CD4-positive, alpha-beta memory T cell (primary cell): ENCODE measurements at regions not wholly inside any gene's neighbourhood (a gene's known extent, or its start where the extent isn't known, plus 50 kb on each side); places are given as distances from the start of the nearest gene placed in this dataset.

Source experiments
- CTCF ChIA-PET: fragments of 350-600 bp; sonication (Branson Sonifier 250); formaldehyde crosslinking; loops from one replicate; lab custom pipeline; 2021; ENCODE audit warnings: inconsistent platforms; ENCODE audit not compliant: partially characterized antibody; lab: Charles Lee
- POLR2A ChIA-PET: fragments of 350-600 bp; sonication (Branson Sonifier 250); formaldehyde crosslinking; loops from one replicate; lab custom pipeline; 2021; ENCODE audit not compliant: partially characterized antibody; lab: Charles Lee
- DNase-seq, 5 donors: peaks; one replicate each; pipeline versions ENCODE4 v3.0.0 to v3.0.0-alpha.2; 2020 to 2022; ENCODE audit warnings: mixed read lengths in 1 of 5
- H3K27ac ChIP-seq: one replicate; pipeline ENCODE4 v1.7.0; 2013; ENCODE audit warnings: low read depth, low read length
- H3K27me3 ChIP-seq: 2 replicates; pipeline ENCODE4 v1.7.0; 2013; ENCODE audit warnings: mild to moderate bottlenecking, low read length, moderate library complexity; ENCODE audit not compliant: insufficient read depth
- H3K36me3 ChIP-seq: 2 replicates; pipeline ENCODE4 v1.7.0; 2013; ENCODE audit warnings: mild to moderate bottlenecking, low read length, moderate library complexity; ENCODE audit not compliant: insufficient read depth
- H3K4me1 ChIP-seq: 2 replicates; pipeline ENCODE4 v1.7.0; 2013; ENCODE audit warnings: mild to moderate bottlenecking, low read length, moderate library complexity; ENCODE audit not compliant: insufficient read depth
- H3K4me3 ChIP-seq, 2 donors: one replicate each; pipeline ENCODE4 v1.7.0; 2013; ENCODE audit warnings: low read length in 2 of 2, mild to moderate bottlenecking in 1 of 2
- H3K9me3 ChIP-seq, 2 donors: one replicate each; pipeline ENCODE4 v1.7.0; 2013; ENCODE audit warnings: low read length in 2 of 2, control low read depth in 1 of 2; ENCODE audit not compliant: control insufficient read depth in 1 of 2
- H3K27ac Mint-ChIP-seq, 7 donors: one replicate each; pipeline ENCODE4 v1.8.0; 2020 to 2021; ENCODE audit warnings: mixed read lengths in 7 of 7, mild to moderate bottlenecking in 6 of 7, inconsistent platforms in 3 of 7, moderate library complexity in 3 of 7
- H3K27me3 Mint-ChIP-seq, 2 donors: one replicate each; pipeline ENCODE4 v1.8.0; 2020 to 2021; ENCODE audit warnings: mixed read lengths in 2 of 2
- H3K36me3 Mint-ChIP-seq, 2 donors: one replicate each; pipeline ENCODE4 v1.8.0; 2020 to 2021; ENCODE audit warnings: mixed read lengths in 2 of 2, inconsistent platforms in 1 of 2, mild to moderate bottlenecking in 1 of 2
- H3K4me1 Mint-ChIP-seq, 4 donors: one replicate each; pipeline ENCODE4 v1.8.0; 2020 to 2021; ENCODE audit warnings: mixed read lengths in 4 of 4, mild to moderate bottlenecking in 1 of 4
- H3K4me3 Mint-ChIP-seq, 8 donors: one replicate each; pipeline ENCODE4 v1.8.0; 2020 to 2021; ENCODE audit warnings: mixed read lengths in 8 of 8, mild to moderate bottlenecking in 7 of 8, moderate library complexity in 6 of 8, inconsistent platforms in 3 of 8
- H3K9me3 Mint-ChIP-seq, 8 donors: one replicate each; pipeline ENCODE4 v1.8.0; 2020 to 2021; ENCODE audit warnings: mixed read lengths in 8 of 8, mild to moderate bottlenecking in 5 of 8, inconsistent platforms in 3 of 8, moderate library complexity in 1 of 8
- intact Hi-C: fragments of 100-400 bp; cut with micrococcal nuclease; formaldehyde crosslinking; loops from one replicate; pipeline ENCODE4 v1.15.1; 2023

DNA sequence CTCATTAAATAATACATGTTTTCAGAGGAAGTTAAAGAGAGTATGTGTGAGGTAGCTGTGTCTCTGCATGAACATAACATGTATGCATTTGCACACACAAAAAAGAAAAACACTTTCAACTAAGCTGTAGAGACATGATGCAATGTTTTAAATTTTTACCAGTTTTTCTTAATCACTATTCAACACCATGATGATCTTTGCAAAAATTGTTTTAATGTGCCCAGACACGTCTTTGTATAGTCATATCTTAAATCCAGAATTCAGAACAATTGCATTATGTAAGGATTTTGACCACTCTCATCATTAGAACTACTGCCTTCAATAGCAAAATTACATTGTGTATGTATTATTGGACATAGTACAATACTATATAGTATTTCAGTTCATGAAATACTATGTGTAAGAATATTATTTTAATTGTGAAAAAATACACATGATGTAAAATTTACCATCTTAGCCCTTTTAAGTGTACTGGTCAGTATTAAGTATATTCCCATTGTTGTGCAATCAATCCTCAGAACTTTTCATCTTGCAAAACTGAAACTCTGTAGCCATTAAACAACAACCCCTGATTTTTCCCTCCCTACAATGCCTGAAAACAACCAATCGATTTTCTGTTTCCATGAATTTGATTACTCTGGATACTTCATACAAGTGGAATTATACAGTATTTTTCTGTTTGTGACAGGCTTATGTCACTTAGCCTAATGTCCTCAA is 104.5 kb upstream of the ACVR2A start:
- ChIA-PET CTCF (interaction anchor here (1.4 kb wide), 1 partner anchor 8 kb away, joined by 3 read pairs; no protein-coding TSS in a partner anchor), POLR2A (no interaction called here)
- H3K27ac Mint-ChIP-seq = no peak overlapping the region
- H3K36me3 Mint-ChIP-seq = no peaks in the 10 kb centered on the region
- no peak overlapping the region for H3K27ac ChIP-seq
- H3K27me3 Mint-ChIP-seq = no peaks in the 10 kb centered on the region
- H3K4me3 ChIP-seq = no peak overlapping the region
- H3K27me3 ChIP-seq = no peaks in the 10 kb centered on the region
- DNase-seq = no peak
- no peak overlapping the region for H3K4me3 Mint-ChIP-seq
- peaks cover 0 to 4% (median 0%) of the 10 kb centered on the region in 4 donors for H3K4me1 Mint-ChIP-seq
- no peaks in the 10 kb centered on the region for H3K9me3 ChIP-seq
- intact Hi-C loops = no loop called here
- H3K4me1 ChIP-seq = no peaks in the 10 kb centered on the region
- H3K9me3 Mint-ChIP-seq = peaks cover 0 to 7% (median 0%) of the 10 kb centered on the region in 8 donors
- no peaks in the 10 kb centered on the region for H3K36me3 ChIP-seq

DNA sequence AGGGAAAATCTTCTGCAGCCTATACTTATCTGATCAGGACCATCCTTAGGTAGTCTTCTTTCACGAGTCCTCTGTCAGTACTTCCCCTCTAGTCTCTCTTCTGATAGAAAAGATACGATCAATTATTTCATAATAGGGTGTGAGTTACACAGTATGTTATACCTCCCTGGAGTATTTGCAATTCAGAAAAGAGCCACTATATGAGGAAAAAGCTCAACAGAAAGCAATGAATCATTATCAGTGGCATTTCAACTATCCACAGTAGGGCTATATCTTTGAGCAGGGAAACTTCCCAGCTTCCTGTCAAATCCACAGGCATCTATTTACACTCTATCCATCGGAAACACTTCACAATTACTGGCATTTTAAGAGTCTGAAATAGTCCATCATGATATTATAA is 105.3 kb upstream of the ACVR2A start:
- DNase-seq = no peak
- Histone ChIP-seq H3K4me3 (no peak overlapping the region), H3K36me3 (no peaks in the 10 kb centered on the region), H3K27ac (no peak overlapping the region), H3K4me1 (no peaks in the 10 kb centered on the region), H3K27me3 (no peaks in the 10 kb centered on the region), H3K9me3 (no peaks in the 10 kb centered on the region)
- POLR2A ChIA-PET = no interaction called here
- intact Hi-C loops = no loop called here
- H3K27ac Mint-ChIP-seq = no peak overlapping the region
- no peaks in the 10 kb centered on the region for H3K27me3 Mint-ChIP-seq
- no peak overlapping the region for H3K4me3 Mint-ChIP-seq
- CTCF ChIA-PET = interaction anchor here (1.4 kb wide), 1 partner anchor 9 kb away, joined by 3 read pairs; no protein-coding TSS in a partner anchor
- peaks cover 0 to 4% (median 0%) of the 10 kb centered on the region in 4 donors for H3K4me1 Mint-ChIP-seq
- H3K36me3 Mint-ChIP-seq = no peaks in the 10 kb centered on the region
- H3K9me3 Mint-ChIP-seq = peaks cover 0 to 7% (median 3%) of the 10 kb centered on the region in 8 donors

DNA sequence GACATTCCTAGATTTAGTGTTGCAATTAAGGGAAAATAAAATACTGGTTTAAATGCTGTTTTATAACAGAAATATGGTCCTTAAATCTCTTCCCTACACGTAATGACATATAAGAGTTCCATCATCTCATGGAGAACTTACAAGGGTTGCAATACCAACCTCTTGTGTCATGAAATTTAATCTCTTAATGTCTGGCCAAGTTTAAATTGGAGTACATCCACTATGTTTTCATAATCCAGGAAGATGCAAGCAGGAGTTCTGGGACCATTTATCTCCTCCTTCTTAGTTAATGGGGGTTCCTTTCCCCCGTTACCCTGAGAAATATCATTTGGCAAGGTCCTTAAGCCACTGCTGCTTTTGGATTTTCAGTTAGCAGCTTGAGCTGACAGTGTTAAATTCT is 126.0 kb upstream of the ACVR2A start:
- H3K27ac ChIP-seq = no peak overlapping the region

DNA sequence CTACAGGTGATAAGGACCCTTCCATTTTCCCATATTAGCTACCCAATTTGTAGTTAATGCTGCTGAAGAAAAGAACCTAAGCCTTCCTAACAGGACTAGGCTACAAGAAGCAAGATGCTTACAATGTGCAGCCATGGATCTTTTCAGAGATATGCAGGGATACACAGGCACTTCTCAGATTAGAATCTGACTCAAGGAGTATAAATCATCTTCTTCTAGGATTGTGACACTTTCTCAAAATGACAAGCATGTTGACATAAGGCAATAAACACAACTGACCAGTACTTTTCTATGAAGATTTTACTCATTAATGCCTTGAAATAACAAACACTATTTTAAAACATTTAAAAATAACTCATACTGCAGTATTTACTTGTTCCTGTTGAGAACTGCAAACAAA is 127.9 kb upstream of the ACVR2A start:
- Mint-ChIP-seq H3K36me3 (peaks cover 4 to 13% of the 10 kb centered on the region in 2 donors), H3K27me3 (no peaks in the 10 kb centered on the region), H3K4me1 (peaks cover 0 to 4% (median 0%) of the 10 kb centered on the region in 4 donors), H3K9me3 (peaks cover 4 to 17% (median 15%) of the 10 kb centered on the region in 8 donors), H3K27ac (no peak overlapping the region), H3K4me3 (no peak overlapping the region)
- no peaks in the 10 kb centered on the region for H3K4me1 ChIP-seq
- no peaks in the 10 kb centered on the region for H3K9me3 ChIP-seq
- intact Hi-C loops = no loop called here
- H3K27me3 ChIP-seq = no peaks in the 10 kb centered on the region
- ChIA-PET POLR2A (no interaction called here), CTCF (no interaction called here)
- H3K4me3 ChIP-seq = no peak overlapping the region
- no peak overlapping the region for H3K27ac ChIP-seq
- no peak for DNase-seq
- no peaks in the 10 kb centered on the region for H3K36me3 ChIP-seq

More for the DNA sequence above, 126.0 kb upstream of the ACVR2A start:
- ChIA-PET CTCF (no interaction called here), POLR2A (no interaction called here)
- H3K9me3 Mint-ChIP-seq = peaks cover 0 to 2% (median 0%) of the 10 kb centered on the region in 8 donors
- peaks cover 0 to 4% (median 0%) of the 10 kb centered on the region in 4 donors for H3K4me1 Mint-ChIP-seq
- Histone ChIP-seq H3K36me3 (no peaks in the 10 kb centered on the region), H3K4me1 (no peaks in the 10 kb centered on the region), H3K9me3 (no peaks in the 10 kb centered on the region), H3K4me3 (no peak overlapping the region), H3K27me3 (no peaks in the 10 kb centered on the region)
- H3K27ac Mint-ChIP-seq = no peak overlapping the region
- intact Hi-C loops = no loop called here
- no peak overlapping the region for H3K4me3 Mint-ChIP-seq
- DNase-seq = no peak
- H3K36me3 Mint-ChIP-seq = no peaks in the 10 kb centered on the region
- H3K27me3 Mint-ChIP-seq = no peaks in the 10 kb centered on the region

DNA sequence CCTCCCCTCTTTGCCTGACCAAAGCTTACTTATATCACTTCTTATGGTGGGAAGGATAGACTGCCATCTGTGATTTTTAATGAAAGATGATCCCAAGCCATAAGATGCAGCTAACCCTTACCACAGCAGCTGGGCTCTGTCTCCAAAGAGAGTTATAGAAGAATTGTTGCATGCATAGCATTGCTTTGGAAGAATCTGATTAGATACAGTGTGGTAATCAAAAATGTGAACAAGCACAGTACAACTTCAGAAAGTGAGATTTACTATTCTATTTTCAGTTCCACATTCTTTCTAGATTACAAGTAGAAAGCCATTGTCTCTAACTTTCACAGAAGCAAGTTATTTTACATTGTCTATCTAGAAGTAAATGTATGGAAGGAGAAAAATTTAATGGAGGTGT is 129.0 kb upstream of the ACVR2A start:
- intact Hi-C loops = no loop called here
- Mint-ChIP-seq H3K4me1 (peaks cover 0 to 4% (median under 1%) of the 10 kb centered on the region in 4 donors), H3K36me3 (peaks cover 6 to 13% of the 10 kb centered on the region in 2 donors), H3K27me3 (no peaks in the 10 kb centered on the region), H3K4me3 (no peak overlapping the region), H3K9me3 (peaks cover 4 to 28% (median 23%) of the 10 kb centered on the region in 8 donors), H3K27ac (no peak overlapping the region)
- CTCF ChIA-PET = no interaction called here
- Histone ChIP-seq H3K9me3 (no peaks in the 10 kb centered on the region), H3K27ac (no peak overlapping the region), H3K27me3 (no peaks in the 10 kb centered on the region), H3K4me1 (no peaks in the 10 kb centered on the region), H3K4me3 (no peak overlapping the region), H3K36me3 (no peaks in the 10 kb centered on the region)
- POLR2A ChIA-PET = no interaction called here
- no peak for DNase-seq

DNA sequence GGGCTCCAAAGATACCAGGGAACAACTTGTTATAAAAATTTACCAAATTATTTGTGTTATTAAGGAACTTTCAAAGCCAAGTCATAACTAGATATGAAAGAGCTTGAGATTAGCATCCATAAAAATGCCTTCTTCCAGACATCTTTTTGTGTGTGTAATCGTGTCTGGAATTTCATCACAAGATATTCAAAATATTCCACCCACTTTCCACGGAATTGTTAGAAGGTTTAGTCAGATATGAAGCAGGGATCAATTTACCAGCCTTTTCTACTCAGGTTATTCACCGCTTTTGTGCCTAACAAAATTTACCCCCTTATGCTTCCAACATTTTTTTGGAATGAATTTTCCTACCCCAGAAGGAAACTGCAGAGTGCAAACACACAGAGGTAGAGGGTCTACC is 130.2 kb upstream of the ACVR2A start:
- peaks cover 0 to 4% (median under 1%) of the 10 kb centered on the region in 4 donors for H3K4me1 Mint-ChIP-seq
- DNase-seq = no peak
- Histone ChIP-seq H3K27me3 (no peaks in the 10 kb centered on the region), H3K9me3 (no peaks in the 10 kb centered on the region), H3K36me3 (no peaks in the 10 kb centered on the region), H3K4me1 (no peaks in the 10 kb centered on the region), H3K4me3 (no peak overlapping the region), H3K27ac (no peak overlapping the region)
- peaks cover 6 to 13% of the 10 kb centered on the region in 2 donors for H3K36me3 Mint-ChIP-seq
- intact Hi-C loops = no loop called here
- H3K4me3 Mint-ChIP-seq = no peak overlapping the region
- H3K27me3 Mint-ChIP-seq = no peaks in the 10 kb centered on the region
- ChIA-PET CTCF (no interaction called here), POLR2A (no interaction called here)
- peaks cover 4 to 29% (median 24%) of the 10 kb centered on the region in 8 donors for H3K9me3 Mint-ChIP-seq
- H3K27ac Mint-ChIP-seq = no peak overlapping the region

DNA sequence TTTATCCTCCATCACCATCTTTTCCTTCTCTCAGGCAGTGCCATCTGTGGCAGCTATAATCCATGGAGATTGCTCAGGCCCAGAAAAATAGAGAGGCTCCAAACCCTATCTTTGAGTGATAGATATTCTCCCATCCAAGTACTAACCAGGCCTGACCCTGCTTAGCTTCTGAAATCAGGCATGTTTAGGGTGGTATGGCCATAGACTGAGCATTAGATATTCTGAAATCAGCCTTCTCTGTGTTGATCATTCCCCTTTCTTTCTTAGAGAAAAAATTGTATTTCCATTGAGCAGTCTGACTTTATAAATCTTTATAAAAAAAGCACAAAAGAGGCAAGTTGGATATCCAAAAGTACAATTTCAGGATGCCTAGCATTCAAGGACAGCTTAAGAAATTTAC is 131.5 kb upstream of the ACVR2A start:
- intact Hi-C loops = no loop called here
- CTCF ChIA-PET = no interaction called here
- peaks cover 0 to 4% (median under 1%) of the 10 kb centered on the region in 4 donors for H3K4me1 Mint-ChIP-seq

More for the DNA sequence above, 131.5 kb upstream of the ACVR2A start:
- H3K4me3 Mint-ChIP-seq = no peak overlapping the region
- no peaks in the 10 kb centered on the region for H3K9me3 ChIP-seq
- peaks cover 4 to 29% (median 24%) of the 10 kb centered on the region in 8 donors for H3K9me3 Mint-ChIP-seq
- H3K4me1 ChIP-seq = no peaks in the 10 kb centered on the region
- POLR2A ChIA-PET = no interaction called here
- no peaks in the 10 kb centered on the region for H3K27me3 ChIP-seq
- H3K27ac Mint-ChIP-seq = no peak overlapping the region
- no peaks in the 10 kb centered on the region for H3K27me3 Mint-ChIP-seq
- no peak for DNase-seq
- H3K27ac ChIP-seq = no peak overlapping the region
- H3K4me3 ChIP-seq = no peak overlapping the region
- no peaks in the 10 kb centered on the region for H3K36me3 ChIP-seq
- H3K36me3 Mint-ChIP-seq = peaks cover 6 to 13% of the 10 kb centered on the region in 2 donors
